ENCODE measurements at regions not wholly inside any gene's neighbourhood (a gene's known extent, or its start where the extent isn't known, plus 50 kb on each side); places are given as distances from the start of the nearest gene placed in this dataset.

GRCh38 chr2:53485021-53485728 lies 282.4 kb upstream of the CHAC2 start:
- TF ChIP-seq POLR2A (IDR thresholded peaks at IDR 0.05; ENCODE audit: low read depth, low read length) (no peak), POLR2AphosphoS5 (IDR thresholded peaks at IDR 0.05; ENCODE audit: low read depth, low read length) (no peak), TAF1 (IDR thresholded peaks at IDR 0.05; ENCODE audit: low read depth, low read length) (no peak), SPI1 (IDR thresholded peaks at IDR 0.05; ENCODE audit: low read depth, low read length) (no peak), PAX5 (IDR thresholded peaks at IDR 0.05; ENCODE audit: insufficient read depth, low read length, severe bottlenecking) (no peak), POU2F2 (IDR thresholded peaks at IDR 0.05; ENCODE audit: low read depth, low read length) (no peak)

All from GM12891 (cell line).